ENCODE measurements at regions not wholly inside any gene's neighbourhood (a gene's known extent, or its start where the extent isn't known, plus 50 kb on each side); places are given as distances from the start of the nearest gene placed in this dataset.
A peak's percentile ranks its signal among the peaks of the same experiment; 100 is the strongest.

DNA sequence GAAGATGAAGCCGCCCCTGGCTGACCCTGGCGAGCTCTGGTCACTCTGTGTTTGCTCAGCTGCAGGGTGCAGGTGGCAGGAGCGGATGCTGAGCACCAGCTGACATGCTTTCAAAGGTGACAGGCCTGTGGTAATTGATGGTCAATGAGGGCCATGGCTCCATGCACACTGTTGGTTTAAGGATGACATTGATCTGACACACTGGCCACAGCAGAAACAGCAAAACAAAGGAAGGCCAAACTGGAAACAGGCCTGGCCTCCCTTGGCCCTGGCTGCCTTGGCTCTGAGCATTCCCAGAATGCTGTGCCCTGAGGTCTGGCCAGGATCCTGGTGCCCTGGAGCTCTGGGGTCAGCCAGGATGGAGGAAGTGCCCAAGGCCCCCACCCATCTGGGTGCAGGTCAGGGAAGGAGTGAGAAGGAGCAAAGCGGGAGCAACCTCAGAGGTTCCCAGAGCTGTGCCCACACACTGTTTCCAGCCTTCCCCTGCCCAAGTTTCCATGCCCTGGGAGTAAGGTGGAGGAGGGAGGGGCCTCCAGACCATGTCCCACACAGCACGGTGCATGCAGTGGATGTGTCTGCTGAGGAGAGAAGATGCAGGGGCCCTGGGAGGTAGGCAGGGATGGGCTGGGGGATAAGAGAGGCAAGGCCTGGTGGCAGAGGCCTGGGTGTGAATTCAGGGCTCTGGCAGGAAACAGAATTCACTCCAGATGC is 302.2 kb downstream of the RPS24 start:
- TF ChIP-seq CTCF (IDR thresholded peaks at IDR 0.05), result no peak
- Histone ChIP-seq H3K4me3 (no peak overlapping the region), H3K27ac (peak overlapping the region; percentile 21 to 77)
- DNase-seq (ENCODE audit: low spot score), result peak; percentile 75

DNA sequence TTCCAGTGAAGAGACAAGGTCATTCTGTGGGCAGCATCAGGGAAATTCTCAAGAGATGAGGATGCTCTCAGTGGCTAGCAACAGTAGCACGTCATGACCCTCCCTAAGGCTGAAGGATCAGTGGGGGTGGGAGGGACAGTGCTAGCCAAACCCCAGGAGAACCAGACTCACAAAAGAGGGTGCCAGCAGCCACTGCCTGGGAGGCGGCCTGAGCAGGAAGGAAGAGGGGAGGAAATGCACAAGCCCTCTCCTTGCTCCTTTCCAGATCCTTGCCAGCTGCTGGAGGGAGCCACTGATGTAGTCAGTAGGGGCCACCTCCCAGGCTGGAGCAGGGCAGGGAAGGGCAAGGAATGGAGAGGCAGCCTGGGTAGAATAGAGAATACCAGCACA is 302.7 kb downstream of the RPS24 start:
- Histone ChIP-seq H3K27ac (peak overlapping the region; percentile 21 to 77), H3K4me3 (no peak overlapping the region)
- peak; percentile 73 for DNase-seq (ENCODE audit: low spot score)
- no peak for TF ChIP-seq CTCF (IDR thresholded peaks at IDR 0.05)

DNA sequence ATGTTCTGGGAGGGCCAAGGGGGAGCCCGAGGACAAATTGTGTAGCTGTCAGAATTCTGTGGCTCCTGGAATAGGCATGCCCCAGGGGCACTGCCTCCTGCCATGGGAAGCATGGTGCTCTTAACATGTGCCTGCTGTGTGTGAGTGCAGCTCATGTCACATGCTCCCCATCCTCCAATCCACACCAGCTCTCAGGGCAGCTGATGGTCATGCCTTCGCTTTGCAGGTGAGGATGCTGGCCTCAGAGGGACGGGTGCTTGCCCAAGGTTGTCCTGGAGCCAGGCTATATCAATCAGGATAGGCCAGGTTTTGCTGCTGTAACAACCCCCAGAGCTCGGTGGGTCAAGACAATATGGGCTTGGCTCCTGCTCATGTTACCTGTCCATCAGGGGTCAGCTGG is 303.4 kb downstream of the RPS24 start:
- Histone ChIP-seq H3K27ac (no peak overlapping the region), H3K4me3 (no peak overlapping the region)
- no peak for TF ChIP-seq CTCF (IDR thresholded peaks at IDR 0.05)
- peak; percentile 46 for DNase-seq (ENCODE audit: low spot score)

DNA sequence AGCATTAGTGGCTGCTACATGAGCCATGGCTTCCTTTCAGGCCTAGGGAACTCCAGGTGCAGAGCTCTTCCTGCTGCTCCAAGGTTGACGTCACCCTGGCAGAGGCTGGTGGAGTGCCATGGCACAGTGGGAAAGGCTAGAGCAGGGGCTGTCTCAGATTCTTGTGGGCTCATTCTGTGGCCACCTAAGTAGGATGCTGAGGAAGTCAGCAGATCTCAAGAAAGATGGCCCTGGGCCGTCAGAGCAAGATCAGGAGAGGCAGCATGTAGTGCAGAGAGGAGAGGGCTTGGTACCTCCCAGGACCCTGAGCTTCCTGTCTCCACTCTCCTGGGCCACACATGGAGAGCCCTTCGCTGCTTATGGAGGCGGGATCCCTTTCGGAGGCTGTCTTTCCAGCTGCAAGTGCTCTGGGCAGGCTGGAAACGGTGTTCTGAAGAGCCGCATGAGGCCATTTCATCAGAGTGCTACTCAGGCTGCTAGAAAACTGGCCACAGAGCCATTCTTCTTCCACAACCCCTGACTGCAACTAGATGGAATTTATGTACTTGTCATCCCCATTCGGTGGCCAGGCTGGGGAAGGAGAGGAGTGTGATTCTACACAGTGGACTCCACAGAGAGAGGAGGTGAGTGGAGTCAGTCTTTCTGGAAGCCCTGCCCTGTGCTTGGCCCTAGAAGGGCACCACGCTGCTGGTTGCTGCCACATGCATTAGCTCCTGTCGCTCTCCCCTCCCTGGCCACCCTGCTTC is 304.2 kb downstream of the RPS24 start:
- peak; percentile 60 for DNase-seq (ENCODE audit: low spot score)
- no peak for TF ChIP-seq CTCF (IDR thresholded peaks at IDR 0.05)
- no peak overlapping the region for H3K4me3 ChIP-seq
- H3K27ac ChIP-seq, result no peak overlapping the region

DNA sequence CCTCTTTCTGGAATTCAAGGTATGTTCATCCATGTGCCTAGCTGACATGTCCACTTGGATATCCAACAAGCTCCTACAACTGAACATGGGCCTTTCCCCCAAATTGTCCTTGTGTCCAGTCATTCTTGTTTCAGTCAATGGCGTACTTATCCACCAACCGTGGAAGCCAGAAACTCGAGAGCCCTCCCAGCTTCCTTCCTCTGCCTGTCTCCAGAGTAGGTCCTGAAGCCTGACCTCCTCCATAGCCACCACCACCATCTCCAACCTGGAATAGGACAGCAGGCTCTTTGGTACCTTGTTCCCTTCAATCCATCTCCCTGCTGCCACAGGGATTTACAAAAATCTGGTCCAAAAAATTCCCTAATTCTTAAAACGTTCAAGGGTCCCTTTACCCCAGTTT is 305.1 kb downstream of the RPS24 start:
- Histone ChIP-seq H3K27ac (no peak overlapping the region), H3K4me3 (no peak overlapping the region)
- no peak for TF ChIP-seq CTCF (IDR thresholded peaks at IDR 0.05)
- DNase-seq (ENCODE audit: low spot score), result peak; percentile 8

DNA sequence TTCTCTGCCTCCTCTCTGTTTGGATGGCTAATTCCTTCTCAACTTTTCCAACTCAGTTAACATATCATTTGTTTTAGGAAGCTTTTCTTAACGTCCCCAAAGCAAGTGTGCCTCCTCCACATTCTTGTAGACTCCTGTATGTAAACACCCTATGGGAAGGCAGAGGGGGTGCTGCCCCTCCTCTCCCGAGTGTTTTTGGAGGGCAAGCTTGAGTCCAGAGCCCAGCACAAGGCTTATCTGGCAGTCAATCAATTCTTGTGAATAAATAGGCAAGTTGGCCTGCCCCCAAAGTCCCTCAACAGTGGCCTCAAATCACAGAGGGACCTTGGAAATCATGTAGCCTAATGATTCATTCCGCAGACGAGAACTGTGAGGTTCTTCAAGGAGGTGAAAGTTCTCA is 305.6 kb downstream of the RPS24 start:
- TF ChIP-seq CTCF (IDR thresholded peaks at IDR 0.05), result no peak
- Histone ChIP-seq H3K4me3 (no peak overlapping the region), H3K27ac (no peak overlapping the region)
- DNase-seq (ENCODE audit: low spot score), result peak; percentile 24

Data from coronary artery (tissue), 2 donors.